Neuron (in vitro differentiated cells): ENCODE measurements at regions not wholly inside any gene's neighbourhood (a gene's known extent, or its start where the extent isn't known, plus 50 kb on each side); places are given as distances from the start of the nearest gene placed in this dataset.

Experiments
- H2AFZ ChIP-seq: one replicate; pipeline ENCODE4 v1.6.1; 2013; ENCODE audit warnings: low read depth, mild to moderate bottlenecking, inconsistent platforms, low read length, moderate library complexity
- H3K27me3 ChIP-seq: one replicate; pipeline ENCODE4 v1.6.1; 2013; ENCODE audit warnings: low read length; ENCODE audit not compliant: insufficient read depth
- H3K36me3 ChIP-seq: one replicate; pipeline ENCODE4 v1.6.1; 2013; ENCODE audit warnings: low read length; ENCODE audit not compliant: insufficient read depth
- H3K4me1 ChIP-seq: one replicate; pipeline ENCODE4 v1.6.1; 2013; ENCODE audit warnings: low read length; ENCODE audit not compliant: insufficient read depth
- H3K4me3 ChIP-seq: 2 replicates; pipeline ENCODE4 v1.5.1; 2013; ENCODE audit warnings: mild to moderate bottlenecking, low read length, moderate library complexity
- H3K9me3 ChIP-seq: one replicate; pipeline ENCODE4 v1.6.1; 2013; ENCODE audit warnings: low read length

GRCh38 chr4:11299016-11299415 is 129.7 kb downstream of the HS3ST1 start:
- Histone ChIP-seq H3K9me3 (no peaks in the 10 kb centered on the region), H3K4me3 (no peak overlapping the region), H3K4me1 (peaks cover 5% of the 10 kb centered on the region), H2AFZ (peak overlapping the region; percentile 61), H3K27me3 (no peaks in the 10 kb centered on the region), H3K36me3 (no peaks in the 10 kb centered on the region)

- Histone ChIP-seq H2AFZ (no peak overlapping the region), H3K4me3 (no peak overlapping the region), H3K36me3 (no peaks in the 10 kb centered on the region), H3K4me1 (peaks cover 5% of the 10 kb centered on the region), H3K9me3 (no peaks in the 10 kb centered on the region), H3K27me3 (no peaks in the 10 kb centered on the region)
Measured at GRCh38 chr4:11298451-11298850, 130.2 kb downstream of the HS3ST1 start.

- no peaks in the 10 kb centered on the region for H3K27me3 ChIP-seq
- H3K9me3 ChIP-seq = no peaks in the 10 kb centered on the region
- H3K36me3 ChIP-seq = no peaks in the 10 kb centered on the region
- no peak overlapping the region for H2AFZ ChIP-seq
- H3K4me3 ChIP-seq = no peak overlapping the region
- peaks cover 5% of the 10 kb centered on the region for H3K4me1 ChIP-seq
Measured at GRCh38 chr4:11297627-11298026, 131.1 kb downstream of the HS3ST1 start.

- H3K27me3 ChIP-seq = no peaks in the 10 kb centered on the region
- peaks cover 5% of the 10 kb centered on the region for H3K4me1 ChIP-seq
- no peaks in the 10 kb centered on the region for H3K9me3 ChIP-seq
- H3K4me3 ChIP-seq = no peak overlapping the region
- H2AFZ ChIP-seq = no peak overlapping the region
- H3K36me3 ChIP-seq = no peaks in the 10 kb centered on the region
Measured at GRCh38 chr4:11297201-11297600, 131.5 kb downstream of the HS3ST1 start.

GRCh38 chr4:11293866-11294265 is 134.8 kb downstream of the HS3ST1 start:
- H3K4me3 ChIP-seq = no peak overlapping the region
- no peaks in the 10 kb centered on the region for H3K9me3 ChIP-seq
- no peak overlapping the region for H2AFZ ChIP-seq
- no peaks in the 10 kb centered on the region for H3K27me3 ChIP-seq
- peaks cover under 1% of the 10 kb centered on the region for H3K4me1 ChIP-seq
- H3K36me3 ChIP-seq = no peaks in the 10 kb centered on the region

GRCh38 chr4:11287055-11287454 is 141.6 kb downstream of the HS3ST1 start:
- H3K4me1 ChIP-seq = no peaks in the 10 kb centered on the region
- H3K36me3 ChIP-seq = no peaks in the 10 kb centered on the region
- peaks cover 3% of the 10 kb centered on the region for H3K9me3 ChIP-seq
- no peaks in the 10 kb centered on the region for H3K27me3 ChIP-seq
- no peak overlapping the region for H2AFZ ChIP-seq
- H3K4me3 ChIP-seq = no peak overlapping the region

- no peaks in the 10 kb centered on the region for H3K27me3 ChIP-seq
- H3K4me1 ChIP-seq = no peaks in the 10 kb centered on the region
- peaks cover 3% of the 10 kb centered on the region for H3K9me3 ChIP-seq
- H3K36me3 ChIP-seq = no peaks in the 10 kb centered on the region
- H2AFZ ChIP-seq = no peak overlapping the region
- no peak overlapping the region for H3K4me3 ChIP-seq
Measured at GRCh38 chr4:11286533-11286932, 142.2 kb downstream of the HS3ST1 start.

- no peak overlapping the region for H3K4me3 ChIP-seq
- no peaks in the 10 kb centered on the region for H3K36me3 ChIP-seq
- H3K4me1 ChIP-seq = no peaks in the 10 kb centered on the region
- no peak overlapping the region for H2AFZ ChIP-seq
- peaks cover 3% of the 10 kb centered on the region for H3K9me3 ChIP-seq
- H3K27me3 ChIP-seq = no peaks in the 10 kb centered on the region
Measured at GRCh38 chr4:11281720-11282119, 147.0 kb downstream of the HS3ST1 start.

- Histone ChIP-seq H3K27me3 (no peaks in the 10 kb centered on the region), H3K36me3 (no peaks in the 10 kb centered on the region), H3K4me3 (no peak overlapping the region), H3K4me1 (peaks cover 6% of the 10 kb centered on the region), H3K9me3 (no peaks in the 10 kb centered on the region), H2AFZ (no peak overlapping the region)
Measured at GRCh38 chr4:11271263-11271662, 157.4 kb downstream of the HS3ST1 start.

GRCh38 chr4:11268149-11268548 is 160.5 kb downstream of the HS3ST1 start:
- Histone ChIP-seq H3K9me3 (no peaks in the 10 kb centered on the region), H2AFZ (no peak overlapping the region), H3K4me1 (peaks cover 9% of the 10 kb centered on the region), H3K4me3 (no peak overlapping the region), H3K27me3 (no peaks in the 10 kb centered on the region), H3K36me3 (no peaks in the 10 kb centered on the region)

- Histone ChIP-seq H3K9me3 (no peaks in the 10 kb centered on the region), H3K4me1 (peaks cover 6% of the 10 kb centered on the region), H2AFZ (no peak overlapping the region), H3K4me3 (no peak overlapping the region), H3K27me3 (no peaks in the 10 kb centered on the region), H3K36me3 (no peaks in the 10 kb centered on the region)
Measured at GRCh38 chr4:11264841-11265240, 163.9 kb downstream of the HS3ST1 start.

- H3K27me3 ChIP-seq = no peaks in the 10 kb centered on the region
- H3K36me3 ChIP-seq = no peaks in the 10 kb centered on the region
- H3K9me3 ChIP-seq = no peaks in the 10 kb centered on the region
- peaks cover 6% of the 10 kb centered on the region for H3K4me1 ChIP-seq
- H3K4me3 ChIP-seq = no peak overlapping the region
- no peak overlapping the region for H2AFZ ChIP-seq
Measured at GRCh38 chr4:11264346-11264745, 164.3 kb downstream of the HS3ST1 start.

- Histone ChIP-seq H2AFZ (no peak overlapping the region), H3K27me3 (no peaks in the 10 kb centered on the region), H3K9me3 (no peaks in the 10 kb centered on the region), H3K36me3 (no peaks in the 10 kb centered on the region), H3K4me3 (no peak overlapping the region), H3K4me1 (peaks cover 6% of the 10 kb centered on the region)
Measured at GRCh38 chr4:11263208-11263607, 165.5 kb downstream of the HS3ST1 start.

- no peak overlapping the region for H3K4me3 ChIP-seq
- no peaks in the 10 kb centered on the region for H3K27me3 ChIP-seq
- no peaks in the 10 kb centered on the region for H3K9me3 ChIP-seq
- H2AFZ ChIP-seq = no peak overlapping the region
- peaks cover 6% of the 10 kb centered on the region for H3K4me1 ChIP-seq
- H3K36me3 ChIP-seq = no peaks in the 10 kb centered on the region
Measured at GRCh38 chr4:11261066-11261850, 167.4 kb downstream of the HS3ST1 start.
